C4-2B (cell line): ENCODE measurements at regions not wholly inside any gene's neighbourhood (a gene's known extent, or its start where the extent isn't known, plus 50 kb on each side); places are given as distances from the start of the nearest gene placed in this dataset.

ENCODE experiments used
- ZFX ChIP-seq: fragments of 450-650 bp; IDR thresholded peaks from 2 replicates; pipeline ENCODE4 v1.6.1; 2017
- TF ChIP-seq, protein P1 (sequence below): fragments of 450-650 bp; conservative IDR thresholded peaks from 2 replicates; pipeline ENCODE4 v1.5.1; 2017; ENCODE audit warnings: mild to moderate bottlenecking

DNA sequence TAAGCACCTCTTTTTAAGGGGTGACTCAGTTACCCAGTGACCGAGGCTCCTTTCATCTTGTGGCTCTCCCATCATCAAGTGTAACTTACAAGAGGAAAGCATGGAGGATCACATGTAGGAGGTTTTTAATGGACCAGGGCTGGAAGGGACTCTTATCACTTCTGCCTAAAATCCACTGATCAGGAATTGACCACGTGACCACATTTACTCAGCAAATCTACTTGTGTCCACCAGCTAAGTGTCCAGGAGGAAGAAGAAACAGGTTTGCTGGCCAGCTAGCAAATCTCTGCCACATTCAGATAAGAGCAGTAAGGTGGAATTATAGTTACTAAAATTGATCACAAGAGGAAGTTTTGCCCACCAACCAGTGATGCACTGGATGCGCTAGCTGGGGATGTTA, 486.0 kb downstream of the ENC1 start:
- TF ChIP-seq, protein P1, sequence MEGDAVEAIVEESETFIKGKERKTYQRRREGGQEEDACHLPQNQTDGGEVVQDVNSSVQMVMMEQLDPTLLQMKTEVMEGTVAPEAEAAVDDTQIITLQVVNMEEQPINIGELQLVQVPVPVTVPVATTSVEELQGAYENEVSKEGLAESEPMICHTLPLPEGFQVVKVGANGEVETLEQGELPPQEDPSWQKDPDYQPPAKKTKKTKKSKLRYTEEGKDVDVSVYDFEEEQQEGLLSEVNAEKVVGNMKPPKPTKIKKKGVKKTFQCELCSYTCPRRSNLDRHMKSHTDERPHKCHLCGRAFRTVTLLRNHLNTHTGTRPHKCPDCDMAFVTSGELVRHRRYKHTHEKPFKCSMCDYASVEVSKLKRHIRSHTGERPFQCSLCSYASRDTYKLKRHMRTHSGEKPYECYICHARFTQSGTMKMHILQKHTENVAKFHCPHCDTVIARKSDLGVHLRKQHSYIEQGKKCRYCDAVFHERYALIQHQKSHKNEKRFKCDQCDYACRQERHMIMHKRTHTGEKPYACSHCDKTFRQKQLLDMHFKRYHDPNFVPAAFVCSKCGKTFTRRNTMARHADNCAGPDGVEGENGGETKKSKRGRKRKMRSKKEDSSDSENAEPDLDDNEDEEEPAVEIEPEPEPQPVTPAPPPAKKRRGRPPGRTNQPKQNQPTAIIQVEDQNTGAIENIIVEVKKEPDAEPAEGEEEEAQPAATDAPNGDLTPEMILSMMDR = no peak
- TF ChIP-seq ZFX = no peak
